ENCODE measurements at regions not wholly inside any gene's neighbourhood (a gene's known extent, or its start where the extent isn't known, plus 50 kb on each side); places are given as distances from the start of the nearest gene placed in this dataset.
"Not testable (repeated sequence)": the region's sequence is repeated elsewhere in the genome, so short reads cannot be mapped to it uniquely, and the experiment has no call there.

- no peak for ATAC-seq (ENCODE audit: low FRiP score)
- no peak for DNase-seq (ENCODE audit: low spot score)
- TF ChIP-seq CTCF (IDR thresholded peaks at IDR 0.05) = no peak
These were observed 223.8 kb upstream of the PRSS16 start for GRCh38 chr6:27023664-27024063.

- TF ChIP-seq CTCF (IDR thresholded peaks at IDR 0.05) = no peak
- ATAC-seq (ENCODE audit: low FRiP score) = no peak
- DNase-seq (ENCODE audit: low spot score) = no peak
These were observed 222.2 kb upstream of the PRSS16 start for GRCh38 chr6:27025351-27025750.

- no peak for DNase-seq (ENCODE audit: low spot score)
These were observed 221.1 kb upstream of the PRSS16 start for GRCh38 chr6:27026361-27026760.

GRCh38 chr6:27031302-27031701 lies 216.2 kb upstream of the PRSS16 start:
- no peak for DNase-seq (ENCODE audit: low spot score)
- ATAC-seq (ENCODE audit: low FRiP score) = no peak
- TF ChIP-seq CTCF (IDR thresholded peaks at IDR 0.05) = no peak

More at GRCh38 chr6:27026361-27026760, 221.1 kb upstream of the PRSS16 start:
- ATAC-seq (ENCODE audit: low FRiP score) = no peak
- no peak for TF ChIP-seq CTCF (IDR thresholded peaks at IDR 0.05)

GRCh38 chr6:27038498-27038897 lies 209.0 kb upstream of the PRSS16 start:
- TF ChIP-seq CTCF (IDR thresholded peaks at IDR 0.05) = no peak
- DNase-seq (ENCODE audit: low spot score) (no peak), ATAC-seq (ENCODE audit: low FRiP score) (no peak)

- TF ChIP-seq CTCF (IDR thresholded peaks at IDR 0.05) = no peak
- ATAC-seq (ENCODE audit: low FRiP score) (no peak), DNase-seq (ENCODE audit: low spot score) (no peak)
These were observed 207.1 kb upstream of the PRSS16 start for GRCh38 chr6:27040244-27041042.

GRCh38 chr6:27043244-27043643 lies 204.3 kb upstream of the PRSS16 start:
- no peak for ATAC-seq (ENCODE audit: low FRiP score)
- no peak for DNase-seq (ENCODE audit: low spot score)
- TF ChIP-seq CTCF (IDR thresholded peaks at IDR 0.05) = no peak

- ATAC-seq (ENCODE audit: low FRiP score); DNase-seq (ENCODE audit: low spot score): not testable (repeated sequence)
These were observed 202.4 kb upstream of the PRSS16 start for GRCh38 chr6:27045131-27045530.

- ATAC-seq (ENCODE audit: low FRiP score); DNase-seq (ENCODE audit: low spot score): not testable (repeated sequence)
These were observed 199.8 kb upstream of the PRSS16 start for GRCh38 chr6:27047725-27048124.
